HG02852 (cell line): ENCODE measurements at regions not wholly inside any gene's neighbourhood (a gene's known extent, or its start where the extent isn't known, plus 50 kb on each side); places are given as distances from the start of the nearest gene placed in this dataset.
A peak's percentile ranks its signal among the peaks of the same experiment; 100 is the strongest.
"Not testable (repeated sequence)": the region's sequence is repeated elsewhere in the genome, so short reads cannot be mapped to it uniquely, and the experiment has no call there.

Source experiments
- ATAC-seq: cut with Tn5 transposase; IDR thresholded peaks from one replicate; pipeline ENCODE4 v1.9.1; 2021; ENCODE audit warnings: mild to moderate bottlenecking, moderate library complexity; ENCODE audit not compliant: unreplicated experiment

GRCh38 chr18:73355121-73355520 lies 487.3 kb upstream of the NETO1 start:
- ATAC-seq: no peak

- ATAC-seq: no peak
These were observed 484.8 kb upstream of the NETO1 start for GRCh38 chr18:73352546-73352945.

- peak; percentile 54 for ATAC-seq
These were observed 472.6 kb upstream of the NETO1 start for GRCh38 chr18:73340135-73340977.

GRCh38 chr18:73331212-73331772 lies 463.5 kb upstream of the NETO1 start:
- no peak for ATAC-seq

GRCh38 chr18:73330106-73330505 lies 462.3 kb upstream of the NETO1 start:
- ATAC-seq: not testable (repeated sequence)

- ATAC-seq: not testable (repeated sequence)
These were observed 456.5 kb upstream of the NETO1 start for GRCh38 chr18:73324187-73324831.

GRCh38 chr18:73318739-73319479 lies 451.1 kb upstream of the NETO1 start:
- ATAC-seq: no peak

- no peak for ATAC-seq
These were observed 448.7 kb upstream of the NETO1 start for GRCh38 chr18:73316513-73316912.

- no peak for ATAC-seq
These were observed 447.6 kb upstream of the NETO1 start for GRCh38 chr18:73315381-73315780.

- ATAC-seq: no peak
These were observed 445.7 kb upstream of the NETO1 start for GRCh38 chr18:73313476-73313875.

- ATAC-seq: no peak
These were observed 428.9 kb upstream of the NETO1 start for GRCh38 chr18:73296686-73297085.

- no peak for ATAC-seq
These were observed 424.4 kb upstream of the NETO1 start for GRCh38 chr18:73292156-73292555.

GRCh38 chr18:73288813-73289212 lies 421.0 kb upstream of the NETO1 start:
- ATAC-seq: no peak

GRCh38 chr18:73286584-73286983 lies 418.8 kb upstream of the NETO1 start:
- ATAC-seq: no peak

- no peak for ATAC-seq
These were observed 416.0 kb upstream of the NETO1 start for GRCh38 chr18:73283788-73284187.

- no peak for ATAC-seq
These were observed 415.2 kb upstream of the NETO1 start for GRCh38 chr18:73283032-73283431.

- no peak for ATAC-seq
These were observed 411.7 kb upstream of the NETO1 start for GRCh38 chr18:73279498-73279897.

GRCh38 chr18:73274812-73275621 lies 407.2 kb upstream of the NETO1 start:
- ATAC-seq: no peak

- ATAC-seq: no peak
These were observed 403.3 kb upstream of the NETO1 start for GRCh38 chr18:73270920-73271634.

- no peak for ATAC-seq
These were observed 396.8 kb upstream of the NETO1 start for GRCh38 chr18:73264562-73264921.
